Panc1 (cell line): ENCODE measurements at regions not wholly inside any gene's neighbourhood (a gene's known extent, or its start where the extent isn't known, plus 50 kb on each side); places are given as distances from the start of the nearest gene placed in this dataset.

Experiments
- ATAC-seq: fragments of 200-7000 bp; cut with Tn5 transposase; 2 replicates; pipeline ENCODE4 v1.9.1; 2020; ENCODE audit warnings: mild to moderate bottlenecking, moderate library complexity
- BruUV-seq: library from RNA; stranded (reverse); fragments of 400-500 nt; replicated peaks from 2 replicates; lab custom pipeline; 2021; lab: Mats Ljungman, UMichigan
- CTCF ChIA-PET: fragments of 300-600 bp; sonication (Branson Sonifier 250); formaldehyde crosslinking; loops from one replicate; lab custom pipeline; 2022; ENCODE audit warnings: antibody characterized with exemption; lab: Charles Lee
- POLR2A ChIA-PET: fragments of 300-600 bp; sonication (Branson Sonifier 250); formaldehyde crosslinking; loops from one replicate; lab custom pipeline; 2022; ENCODE audit warnings: antibody characterized with exemption; lab: Charles Lee
- DNase-seq: peaks from one replicate; pipeline ENCODE4 v3.0.0-alpha.2; 2010; ENCODE audit warnings: low read depth, low spot score
- H3K27ac ChIP-seq: 2 replicates; pipeline ENCODE4 v1.5.1; 2011; ENCODE audit warnings: mild to moderate bottlenecking, low read length, inconsistent platforms
- H3K27me3 ChIP-seq: fragments of 200-500 bp; sonication (Bioruptor generic); 2 replicates; pipeline ENCODE4 v1.6.0; 2014; ENCODE audit warnings: low read length, inconsistent platforms; ENCODE audit not compliant: control insufficient read depth, insufficient read depth
- H3K36me3 ChIP-seq: fragments of 200-500 bp; sonication (Bioruptor generic); 2 replicates; pipeline ENCODE4 v1.5.1; 2014; ENCODE audit warnings: inconsistent platforms, mild to moderate bottlenecking, low read length, moderate library complexity; ENCODE audit not compliant: control insufficient read depth, insufficient read depth
- H3K4me1 ChIP-seq: 2 replicates; pipeline ENCODE4 v1.5.1; 2011; ENCODE audit warnings: inconsistent platforms, mild to moderate bottlenecking, low read length, moderate library complexity; ENCODE audit not compliant: control insufficient read depth, insufficient read depth
- H3K4me3 ChIP-seq, 2 experiments: 2 replicates each; pipeline ENCODE4 v1.5.1; 2011 to 2012; ENCODE audit warnings: low read depth in 2 of 2, low read length in 2 of 2, mild to moderate bottlenecking in 2 of 2, inconsistent platforms in 1 of 2, moderate library complexity in 1 of 2
- H3K9me3 ChIP-seq: fragments of 200-500 bp; sonication (Bioruptor generic); 2 replicates; pipeline ENCODE4 v1.5.1; 2014; ENCODE audit warnings: low read depth, mild to moderate bottlenecking, inconsistent platforms, low read length, moderate library complexity; ENCODE audit not compliant: control insufficient read depth, insufficient read depth
- CTCF ChIP-seq: fragments of 450-650 bp; IDR thresholded peaks from 2 replicates; pipeline ENCODE4 v1.5.1; 2017; ENCODE audit warnings: mild to moderate bottlenecking
- POLR2AphosphoS5 ChIP-seq: IDR thresholded peaks from 2 replicates; pipeline ENCODE4 v1.6.1; 2012; ENCODE audit warnings: mild to moderate bottlenecking, low read depth, low read length, moderate library complexity
- REST ChIP-seq, 2 experiments: IDR thresholded peaks; 2 replicates each; pipeline ENCODE4 v1.6.1; 2011 to 2012; ENCODE audit warnings: low read depth in 2 of 2, control low read depth in 1 of 2, low read length in 1 of 2, mild to moderate bottlenecking in 1 of 2, moderate library complexity in 1 of 2; ENCODE audit not compliant: insufficient read depth in 1 of 2
- SIN3A ChIP-seq: IDR thresholded peaks from 2 replicates; pipeline ENCODE4 v1.6.1; 2012; ENCODE audit warnings: low read depth, mild to moderate bottlenecking, low read length, moderate library complexity, borderline replicate concordance; ENCODE audit not compliant: insufficient read depth
- TCF7L2 ChIP-seq: IDR thresholded peaks from 2 replicates; pipeline ENCODE4 v1.6.1; 2011; ENCODE audit warnings: mild to moderate bottlenecking, low read depth, low read length, inconsistent platforms
- in situ Hi-C: cut with HindIII; loops from 2 replicates; pipeline ENCODE4 v1.10.0; 2016; ENCODE audit warnings: low sequenced_read_pairs, low pct_unique_long_range_greater_than_20kb
- intact Hi-C: fragments of 100-400 bp; cut with micrococcal nuclease; formaldehyde crosslinking; loops from one replicate; pipeline ENCODE4 v1.10.0; 2022; ENCODE audit not compliant: unreplicated experiment

- ATAC-seq, result no peak
- no peak overlapping the region for H3K27ac ChIP-seq
- H3K27me3 ChIP-seq, result no peaks in the 10 kb centered on the region
- in situ Hi-C loops (no loop called here), intact Hi-C loops (no loop called here)
- no peaks in the 10 kb centered on the region for H3K4me1 ChIP-seq
- no peak for TF ChIP-seq CTCF
- TF ChIP-seq SIN3A, result no peak
- TF ChIP-seq REST (IDR thresholded peaks at IDR 0.05; ENCODE audit: insufficient read depth in 1 of 2, low read depth in 2 of 2, low read length in 1 of 2), result no peak
- TF ChIP-seq TCF7L2, result no peak
- TF ChIP-seq POLR2AphosphoS5, result no peak
- BruUV-seq, result no TSS peak
- CTCF ChIA-PET, result no interaction called here
- peaks cover 4% of the 10 kb centered on the region; the same call in 1 of the 2 replicates for H3K9me3 ChIP-seq
- no peaks in the 10 kb centered on the region for H3K36me3 ChIP-seq
- POLR2A ChIA-PET, result no interaction called here
- no peak for DNase-seq
- no peak overlapping the region for H3K4me3 ChIP-seq
Observed at GRCh38 chr5:62154758-62155157, 151.2 kb upstream of the KIF2A start.

- Histone ChIP-seq H3K9me3 (peaks cover 4% of the 10 kb centered on the region; the same call in 1 of the 2 replicates), H3K4me1 (no peaks in the 10 kb centered on the region), H3K27ac (no peak overlapping the region), H3K4me3 (no peak overlapping the region), H3K27me3 (no peaks in the 10 kb centered on the region; the same call in 1 of the 2 replicates), H3K36me3 (no peaks in the 10 kb centered on the region)
- intact Hi-C loops, result no loop called here
- in situ Hi-C loops, result no loop called here
- TF ChIP-seq SIN3A (no peak), CTCF (no peak), POLR2AphosphoS5 (no peak), REST (IDR thresholded peaks at IDR 0.05; ENCODE audit: insufficient read depth in 1 of 2, low read depth in 2 of 2, low read length in 1 of 2) (no peak), TCF7L2 (no peak)
- ChIA-PET CTCF (no interaction called here), POLR2A (no interaction called here)
- DNase-seq (no peak), ATAC-seq (no peak)
- BruUV-seq, result no TSS peak
Observed at GRCh38 chr5:62155988-62156387, 150.0 kb upstream of the KIF2A start.
